ENCODE measurements at regions not wholly inside any gene's neighbourhood (a gene's known extent, or its start where the extent isn't known, plus 50 kb on each side); places are given as distances from the start of the nearest gene placed in this dataset.
"Not testable (repeated sequence)": the region's sequence is repeated elsewhere in the genome, so short reads cannot be mapped to it uniquely, and the experiment has no call there.

DNA sequence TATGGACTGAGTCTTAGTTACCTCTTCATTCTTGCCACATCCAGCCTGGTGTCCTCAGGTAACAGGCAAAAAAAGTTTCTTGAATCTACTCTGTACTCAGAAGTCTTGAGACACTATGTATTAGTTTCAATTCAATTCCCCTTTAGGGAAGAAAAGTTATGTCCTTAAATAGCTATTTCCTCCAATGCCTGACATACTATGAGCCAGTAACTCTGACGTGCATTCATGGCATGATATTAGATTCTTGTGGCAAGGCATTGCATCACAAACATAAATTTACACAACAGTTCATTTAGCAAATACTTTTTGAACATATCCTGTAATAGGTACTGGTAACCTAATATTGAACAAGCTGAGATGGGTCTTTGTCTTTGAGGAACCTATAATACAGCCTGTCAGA lies 109.3 kb upstream of the FOXB1 start:
- DNase-seq = no peak
- Mint-ChIP-seq H3K4me1 (peaks cover 12% of the 10 kb centered on the region), H3K36me3 (ENCODE audit: low read depth) (no peaks in the 10 kb centered on the region), H3K27me3 (ENCODE audit: low read depth, poor library complexity) (peaks cover 21% of the 10 kb centered on the region), H3K9me3 (no peaks in the 10 kb centered on the region), H3K27ac (no peak overlapping the region), H3K4me3 (no peak overlapping the region)
- TF ChIP-seq, protein P1, sequence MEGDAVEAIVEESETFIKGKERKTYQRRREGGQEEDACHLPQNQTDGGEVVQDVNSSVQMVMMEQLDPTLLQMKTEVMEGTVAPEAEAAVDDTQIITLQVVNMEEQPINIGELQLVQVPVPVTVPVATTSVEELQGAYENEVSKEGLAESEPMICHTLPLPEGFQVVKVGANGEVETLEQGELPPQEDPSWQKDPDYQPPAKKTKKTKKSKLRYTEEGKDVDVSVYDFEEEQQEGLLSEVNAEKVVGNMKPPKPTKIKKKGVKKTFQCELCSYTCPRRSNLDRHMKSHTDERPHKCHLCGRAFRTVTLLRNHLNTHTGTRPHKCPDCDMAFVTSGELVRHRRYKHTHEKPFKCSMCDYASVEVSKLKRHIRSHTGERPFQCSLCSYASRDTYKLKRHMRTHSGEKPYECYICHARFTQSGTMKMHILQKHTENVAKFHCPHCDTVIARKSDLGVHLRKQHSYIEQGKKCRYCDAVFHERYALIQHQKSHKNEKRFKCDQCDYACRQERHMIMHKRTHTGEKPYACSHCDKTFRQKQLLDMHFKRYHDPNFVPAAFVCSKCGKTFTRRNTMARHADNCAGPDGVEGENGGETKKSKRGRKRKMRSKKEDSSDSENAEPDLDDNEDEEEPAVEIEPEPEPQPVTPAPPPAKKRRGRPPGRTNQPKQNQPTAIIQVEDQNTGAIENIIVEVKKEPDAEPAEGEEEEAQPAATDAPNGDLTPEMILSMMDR (IDR thresholded peaks at IDR 0.05) = no peak

GRCh38 chr15:59892985-59893384 lies 111.1 kb upstream of the FOXB1 start:
- TF ChIP-seq, protein P1 (IDR thresholded peaks at IDR 0.05) = no peak
- peaks cover 27% of the 10 kb centered on the region for H3K27me3 Mint-ChIP-seq (ENCODE audit: low read depth, poor library complexity)

DNA sequence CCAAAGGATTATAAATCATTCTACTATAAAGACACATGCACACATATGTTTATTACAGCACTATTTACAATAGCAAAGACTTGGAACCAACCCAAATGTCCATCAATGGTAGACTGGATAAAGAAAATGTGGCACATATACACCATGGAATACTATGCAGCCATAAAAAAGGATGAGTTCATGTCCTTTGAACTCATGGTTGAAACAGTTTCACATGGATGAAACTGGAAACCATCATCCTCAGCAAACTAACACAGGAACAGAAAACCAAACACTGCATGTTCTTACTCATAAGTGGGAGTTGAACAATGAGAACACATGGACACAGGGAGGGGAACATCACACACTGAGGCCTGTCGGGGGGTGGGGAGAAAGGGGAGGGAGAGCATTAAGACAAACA lies 116.2 kb upstream of the FOXB1 start:
- not testable (repeated sequence) for H3K27ac Mint-ChIP-seq; H3K4me3 Mint-ChIP-seq; H3K36me3 Mint-ChIP-seq (ENCODE audit: low read depth); DNase-seq; H3K9me3 Mint-ChIP-seq
- Mint-ChIP-seq H3K27me3 (ENCODE audit: low read depth, poor library complexity) (peaks cover 13% of the 10 kb centered on the region), H3K4me1 (peaks cover 36% of the 10 kb centered on the region)

More at GRCh38 chr15:59892985-59893384, 111.1 kb upstream of the FOXB1 start:
- H3K4me1 Mint-ChIP-seq = peaks cover 12% of the 10 kb centered on the region
- H3K36me3 Mint-ChIP-seq (ENCODE audit: low read depth) = no peaks in the 10 kb centered on the region
- no peak overlapping the region for H3K4me3 Mint-ChIP-seq
- no peak overlapping the region for H3K27ac Mint-ChIP-seq
- H3K9me3 Mint-ChIP-seq = no peaks in the 10 kb centered on the region
- peak; percentile 47 for DNase-seq

DNA sequence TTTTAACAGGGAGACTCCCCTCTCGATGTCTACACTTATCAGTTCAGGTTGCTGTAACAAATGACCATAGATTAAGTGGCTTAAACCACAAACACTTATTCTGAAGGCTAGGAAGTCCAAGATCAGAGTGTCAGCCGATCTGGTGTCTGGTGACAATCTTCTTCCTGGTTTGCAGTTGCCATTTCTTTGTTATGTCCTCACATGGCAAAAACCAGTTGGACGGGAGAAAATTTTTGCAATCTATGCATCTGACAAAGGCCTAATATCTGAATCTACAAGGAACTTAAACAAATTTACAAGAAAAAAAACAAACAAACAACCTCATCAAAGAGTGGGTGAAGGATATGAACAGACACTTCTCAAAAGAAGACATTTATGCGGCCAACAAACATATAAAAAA lies 116.9 kb upstream of the FOXB1 start:
- TF ChIP-seq, protein P1 (IDR thresholded peaks at IDR 0.05) = no peak
- Mint-ChIP-seq H3K27ac (no peak overlapping the region), H3K4me1 (peaks cover 37% of the 10 kb centered on the region), H3K4me3 (no peak overlapping the region), H3K9me3 (peaks cover 4% of the 10 kb centered on the region), H3K27me3 (ENCODE audit: low read depth, poor library complexity) (peaks cover 15% of the 10 kb centered on the region), H3K36me3 (ENCODE audit: low read depth) (no peaks in the 10 kb centered on the region)
- no peak for DNase-seq

DNA sequence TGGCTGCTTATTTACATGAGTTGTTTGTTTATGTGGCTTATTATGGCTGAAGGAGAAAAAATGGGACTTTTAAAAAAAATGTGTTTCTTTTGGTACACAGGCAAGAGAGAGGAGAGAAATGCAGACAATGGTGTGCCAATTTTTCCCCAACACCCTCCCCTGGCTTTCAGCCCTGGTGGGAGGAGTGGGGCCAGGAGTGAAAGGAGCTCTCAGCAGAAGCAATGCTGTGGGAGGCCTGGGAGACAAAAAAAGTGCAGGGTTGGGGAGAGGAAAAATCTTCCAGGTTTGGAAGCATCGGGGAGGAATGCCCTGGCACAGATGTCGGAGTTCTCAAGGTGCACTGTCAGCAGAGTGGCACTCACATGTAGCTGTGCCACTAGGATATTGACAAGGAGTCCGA lies 117.7 kb upstream of the FOXB1 start:
- Mint-ChIP-seq H3K27me3 (ENCODE audit: low read depth, poor library complexity) (peaks cover 14% of the 10 kb centered on the region), H3K27ac (no peak overlapping the region), H3K4me1 (peaks cover 37% of the 10 kb centered on the region), H3K36me3 (ENCODE audit: low read depth) (no peaks in the 10 kb centered on the region), H3K9me3 (peaks cover 4% of the 10 kb centered on the region), H3K4me3 (peak overlapping the region; percentile 50)
- DNase-seq = peak; percentile 9
- TF ChIP-seq, protein P1 (IDR thresholded peaks at IDR 0.05) = no peak

- Mint-ChIP-seq H3K27ac (peak overlapping the region; percentile 76), H3K36me3 (ENCODE audit: low read depth) (no peaks in the 10 kb centered on the region), H3K4me3 (peak overlapping the region; percentile 50), H3K4me1 (peaks cover 37% of the 10 kb centered on the region), H3K9me3 (peaks cover 4% of the 10 kb centered on the region), H3K27me3 (ENCODE audit: low read depth, poor library complexity) (peaks cover 12% of the 10 kb centered on the region)
- TF ChIP-seq, protein P1 (IDR thresholded peaks at IDR 0.05) = no peak
- peak; percentile 67 for DNase-seq
Observed at GRCh38 chr15:59885832-59886231, 118.3 kb upstream of the FOXB1 start.
